HG02678 (cell line): ENCODE measurements at regions not wholly inside any gene's neighbourhood (a gene's known extent, or its start where the extent isn't known, plus 50 kb on each side); places are given as distances from the start of the nearest gene placed in this dataset.
A peak's percentile ranks its signal among the peaks of the same experiment; 100 is the strongest.
"Not testable (repeated sequence)": the region's sequence is repeated elsewhere in the genome, so short reads cannot be mapped to it uniquely, and the experiment has no call there.

Source experiments
- ATAC-seq: cut with Tn5 transposase; IDR thresholded peaks from one replicate; pipeline ENCODE4 v1.9.1; 2021; ENCODE audit warnings: mild to moderate bottlenecking, moderate library complexity; ENCODE audit not compliant: unreplicated experiment

DNA sequence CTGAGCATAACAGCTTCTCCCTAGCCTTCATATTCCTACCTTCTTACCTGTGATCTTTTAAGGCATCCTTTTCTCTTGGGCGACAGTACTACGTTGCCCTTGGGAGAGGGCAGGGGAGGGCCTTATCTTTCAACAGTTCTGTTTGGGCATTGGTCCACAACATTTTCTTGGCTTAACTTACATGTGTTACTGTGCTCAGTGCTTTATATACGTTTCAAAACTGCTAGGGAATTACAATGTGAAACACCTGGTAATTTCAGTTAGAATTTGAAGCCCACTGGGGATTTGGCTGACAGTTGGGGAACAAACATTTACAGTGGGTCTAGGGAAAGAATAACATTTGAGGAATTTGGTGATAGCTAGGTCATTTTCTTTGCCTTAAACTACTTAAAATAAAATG, 667.1 kb downstream of the PRIM2 start:
- ATAC-seq = not testable (repeated sequence)

GRCh38 chr6:57985734-57986133, 668.3 kb downstream of the PRIM2 start:
- ATAC-seq = not testable (repeated sequence)

- peak; percentile 100 for ATAC-seq
Measured at GRCh38 chr6:57986584-57986983, 669.2 kb downstream of the PRIM2 start.

- ATAC-seq = not testable (repeated sequence)
Measured at GRCh38 chr6:57989520-57990080, 672.2 kb downstream of the PRIM2 start.

- ATAC-seq = not testable (repeated sequence)
Measured at GRCh38 chr6:57998858-57999619, 681.6 kb downstream of the PRIM2 start.

DNA sequence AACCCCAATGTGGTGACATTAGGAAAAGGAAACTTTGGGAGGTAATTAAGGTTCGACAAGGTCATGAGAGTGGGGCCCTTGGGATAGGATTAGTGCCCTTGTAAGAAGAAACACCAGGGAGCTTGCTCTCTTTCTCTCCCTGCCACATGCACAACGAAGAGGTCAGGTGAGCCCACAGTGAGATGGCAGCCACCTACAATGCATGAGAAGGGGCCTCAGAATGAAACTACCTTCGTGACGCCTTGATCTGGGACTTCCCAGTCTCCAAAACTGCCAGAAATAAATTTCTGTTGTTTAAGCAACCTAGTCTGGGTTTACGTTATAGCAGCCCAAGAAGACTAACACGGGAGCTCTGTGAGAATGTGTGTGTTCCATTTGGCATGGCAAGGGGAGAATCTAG, 682.8 kb downstream of the PRIM2 start:
- not testable (repeated sequence) for ATAC-seq

- not testable (repeated sequence) for ATAC-seq
Measured at GRCh38 chr6:58003417-58004167, 686.2 kb downstream of the PRIM2 start.

- ATAC-seq = not testable (repeated sequence)
Measured at GRCh38 chr6:58007334-58008000, 690.0 kb downstream of the PRIM2 start.

- ATAC-seq = not testable (repeated sequence)
Measured at GRCh38 chr6:58008001-58008335, 690.5 kb downstream of the PRIM2 start.

- not testable (repeated sequence) for ATAC-seq
Measured at GRCh38 chr6:58011954-58012600, 694.6 kb downstream of the PRIM2 start.

GRCh38 chr6:58016614-58017013, 699.2 kb downstream of the PRIM2 start:
- not testable (repeated sequence) for ATAC-seq

- ATAC-seq = not testable (repeated sequence)
Measured at GRCh38 chr6:58028188-58028587, 710.8 kb downstream of the PRIM2 start.

DNA sequence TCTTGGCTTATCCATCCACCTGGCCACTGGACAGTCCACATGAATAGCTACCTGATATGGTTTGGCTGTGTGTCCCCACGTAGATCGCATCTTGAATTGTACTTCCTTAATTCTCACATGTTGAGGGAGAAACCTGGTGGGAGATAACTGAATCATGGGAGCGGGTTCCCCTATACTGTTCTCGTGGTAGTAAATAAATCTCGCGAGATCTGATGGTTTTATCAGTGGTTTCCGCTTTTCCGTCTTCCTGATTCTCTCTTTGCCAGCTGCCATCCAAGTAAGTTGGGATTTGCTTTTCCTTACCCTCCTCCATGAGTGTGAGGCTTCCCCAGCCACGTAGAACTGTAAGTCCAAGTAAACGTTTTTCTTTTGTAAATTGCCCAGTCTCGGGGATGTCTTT, 720.8 kb downstream of the PRIM2 start:
- ATAC-seq = not testable (repeated sequence)

GRCh38 chr6:58046584-58046983, 729.2 kb downstream of the PRIM2 start:
- ATAC-seq = not testable (repeated sequence)

DNA sequence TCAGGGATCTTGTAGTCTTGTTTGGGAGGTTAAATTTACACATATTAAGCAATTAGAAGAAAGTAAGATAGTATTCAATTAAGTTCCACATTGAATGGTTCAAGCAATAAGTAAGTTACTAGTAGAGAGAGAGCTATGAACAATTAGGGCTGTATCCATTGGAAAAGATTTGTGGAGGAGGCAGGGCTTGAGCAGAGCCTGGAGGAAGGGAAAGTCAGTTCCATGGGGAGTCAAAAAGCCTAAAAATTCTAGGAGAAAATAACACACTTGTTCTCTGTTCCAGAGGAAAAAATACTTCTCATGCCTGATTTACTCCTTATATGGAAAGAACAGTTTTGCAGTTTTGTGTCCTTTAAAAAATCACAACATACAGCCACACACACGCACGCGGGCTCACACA, 730.0 kb downstream of the PRIM2 start:
- ATAC-seq = not testable (repeated sequence)

DNA sequence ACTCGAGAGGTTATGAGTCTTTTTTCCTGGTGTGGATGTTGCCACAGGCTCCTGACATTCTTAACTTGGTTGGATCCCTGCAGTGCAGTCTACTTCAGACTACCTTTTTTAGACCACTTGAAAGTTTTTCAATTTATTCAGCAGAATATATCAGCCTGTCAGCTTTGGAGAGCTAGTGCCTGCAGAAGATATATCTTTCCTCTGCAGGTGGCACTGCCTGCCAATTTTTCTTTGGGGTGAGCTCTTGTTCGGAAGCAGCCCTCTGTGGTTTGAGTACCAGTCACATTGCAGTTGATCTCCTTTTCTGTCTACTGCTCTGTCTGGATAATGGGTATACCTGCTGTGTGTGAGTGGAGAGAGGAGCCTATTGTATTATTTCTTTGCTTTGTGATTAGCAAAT, 730.4 kb downstream of the PRIM2 start:
- ATAC-seq = not testable (repeated sequence)

DNA sequence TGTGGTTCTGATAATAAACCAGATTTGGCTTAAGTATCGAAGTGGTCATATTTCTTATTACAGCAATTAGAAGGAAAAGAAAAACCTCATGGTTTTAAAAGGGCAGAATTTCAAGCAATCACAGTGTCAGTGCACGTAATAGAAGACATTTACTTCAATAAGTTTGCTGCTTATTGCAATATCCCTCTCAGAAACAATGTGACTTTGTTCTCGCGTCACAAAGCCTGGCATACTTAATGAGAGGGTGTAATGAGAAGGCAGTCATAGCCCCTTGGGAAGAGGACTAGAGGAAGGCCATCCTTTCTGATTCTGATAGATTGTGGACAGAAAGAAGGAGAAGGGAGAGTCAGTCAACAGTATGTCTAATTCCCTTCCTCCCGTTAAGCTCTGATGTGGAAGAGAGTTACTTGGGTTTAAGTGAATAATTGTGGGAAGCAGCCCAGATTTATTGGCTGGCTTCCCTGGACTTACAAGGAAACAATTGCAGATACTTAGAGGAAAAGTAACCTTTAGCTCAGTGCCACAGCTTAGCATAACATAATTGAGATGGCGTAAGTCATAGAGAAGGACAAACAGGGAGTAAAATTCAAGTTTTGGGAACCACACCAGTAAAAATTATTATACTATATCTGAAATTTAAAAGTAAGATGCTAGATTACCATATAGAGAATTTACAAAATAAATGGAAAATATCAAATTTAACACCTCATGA, 738.2 kb downstream of the PRIM2 start:
- not testable (repeated sequence) for ATAC-seq

DNA sequence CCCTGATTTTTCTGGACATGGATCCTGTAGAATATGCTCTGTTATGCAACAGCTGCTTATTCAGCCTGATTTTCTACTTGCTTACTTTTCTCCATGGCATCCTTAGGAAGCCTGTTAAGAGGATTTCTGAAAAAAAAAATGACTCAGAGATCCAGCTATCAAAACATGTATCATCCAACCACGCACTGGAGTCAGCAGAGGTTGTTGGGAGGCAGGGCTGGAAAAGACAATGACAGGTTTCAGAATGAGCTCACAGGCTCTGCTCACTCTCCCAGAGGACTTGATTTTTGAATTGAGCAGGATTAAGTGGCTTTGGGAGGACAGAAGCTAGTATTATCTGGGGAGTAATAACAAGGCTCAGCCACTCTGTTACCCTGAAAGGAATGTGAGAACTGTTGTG, 742.3 kb downstream of the PRIM2 start:
- ATAC-seq = not testable (repeated sequence)

GRCh38 chr6:58063542-58063941, 746.1 kb downstream of the PRIM2 start:
- not testable (repeated sequence) for ATAC-seq
